ENCODE measurements at regions not wholly inside any gene's neighbourhood (a gene's known extent, or its start where the extent isn't known, plus 50 kb on each side); places are given as distances from the start of the nearest gene placed in this dataset.

GRCh38 chr9:1292384-1292783, 242.2 kb downstream of the DMRT2 start:
- no CpG with 5 or more reads among the region's 2 CpGs for WGBS (ENCODE audit: insufficient coverage)
- POLR2A ChIA-PET, result no interaction called here

GRCh38 chr9:1294641-1295258, 244.6 kb downstream of the DMRT2 start:
- DNase-seq, result no peak
- Histone ChIP-seq H3K4me1 (ENCODE audit: control extremely low read depth in 1 of 4, control insufficient read depth in 4 of 4, insufficient read depth in 4 of 4, low read length in 3 of 4) (no peaks in the 10 kb centered on the region), H3K27ac (ENCODE audit: insufficient read depth in 1 of 2, low read depth in 1 of 2, low read length in 2 of 2, poor library complexity in 1 of 2, severe bottlenecking in 2 of 2) (no peak overlapping the region), H3K9me3 (ENCODE audit: control extremely low read depth in 1 of 5, control insufficient read depth in 4 of 5, insufficient read depth in 2 of 5, low read depth in 1 of 5, low read length in 4 of 5) (peaks cover 0 to 4% (median 0%) of the 10 kb centered on the region in 5 experiments), H3K4me3 (ENCODE audit: control insufficient read depth in 1 of 7, extremely low read depth in 1 of 7, insufficient read depth in 4 of 7, low read depth in 2 of 7, low read length in 6 of 7) (no peak overlapping the region), H3K36me3 (ENCODE audit: control insufficient read depth in 4 of 4, insufficient read depth in 4 of 4, low read length in 3 of 4) (no peaks in the 10 kb centered on the region), H3K27me3 (replicated peaks in 2 of 5; ENCODE audit: control insufficient read depth in 4 of 5, insufficient read depth in 5 of 5, low read length in 4 of 5) (peaks cover 0 to 3% (median 0%) of the 10 kb centered on the region in 5 experiments)
- CTCF ChIA-PET, result interaction anchor here (1.0 kb wide), 1 partner anchor 10 kb away, joined by 3 read pairs; no protein-coding TSS in a partner anchor
- WGBS (ENCODE audit: insufficient coverage), result 100% methylated on average over 1 of the region's 3 CpGs
- POLR2A ChIA-PET, result no interaction called here

More at GRCh38 chr9:1292384-1292783, 242.2 kb downstream of the DMRT2 start:
- DNase-seq, result no peak
- Histone ChIP-seq H3K36me3 (ENCODE audit: control insufficient read depth in 4 of 4, insufficient read depth in 4 of 4, low read length in 3 of 4) (no peaks in the 10 kb centered on the region), H3K27me3 (replicated peaks in 2 of 5; ENCODE audit: control insufficient read depth in 4 of 5, insufficient read depth in 5 of 5, low read length in 4 of 5) (peaks cover 0 to 3% (median 0%) of the 10 kb centered on the region in 5 experiments), H3K27ac (ENCODE audit: insufficient read depth in 1 of 2, low read depth in 1 of 2, low read length in 2 of 2, poor library complexity in 1 of 2, severe bottlenecking in 2 of 2) (no peak overlapping the region), H3K4me1 (ENCODE audit: control extremely low read depth in 1 of 4, control insufficient read depth in 4 of 4, insufficient read depth in 4 of 4, low read length in 3 of 4) (no peaks in the 10 kb centered on the region), H3K9me3 (ENCODE audit: control extremely low read depth in 1 of 5, control insufficient read depth in 4 of 5, insufficient read depth in 2 of 5, low read depth in 1 of 5, low read length in 4 of 5) (peaks cover 0 to 4% (median 0%) of the 10 kb centered on the region in 5 experiments), H3K4me3 (ENCODE audit: control insufficient read depth in 1 of 7, extremely low read depth in 1 of 7, insufficient read depth in 4 of 7, low read depth in 2 of 7, low read length in 6 of 7) (no peak overlapping the region)
- CTCF ChIA-PET, result no interaction called here

GRCh38 chr9:1296331-1296730, 246.2 kb downstream of the DMRT2 start:
- H3K4me3 ChIP-seq (ENCODE audit: control insufficient read depth in 1 of 7, extremely low read depth in 1 of 7, insufficient read depth in 4 of 7, low read depth in 2 of 7, low read length in 6 of 7), result no peak overlapping the region
- H3K27me3 ChIP-seq (replicated peaks in 2 of 5; ENCODE audit: control insufficient read depth in 4 of 5, insufficient read depth in 5 of 5, low read length in 4 of 5), result peaks cover 0 to 3% (median 0%) of the 10 kb centered on the region in 5 experiments
- WGBS (ENCODE audit: insufficient coverage), result 100% methylated on average over 1 of the region's 1 CpG
- DNase-seq, result no peak
- no peak overlapping the region for H3K27ac ChIP-seq (ENCODE audit: insufficient read depth in 1 of 2, low read depth in 1 of 2, low read length in 2 of 2, poor library complexity in 1 of 2, severe bottlenecking in 2 of 2)
- CTCF ChIA-PET, result no interaction called here
- peaks cover 0 to 4% (median 0%) of the 10 kb centered on the region in 5 experiments for H3K9me3 ChIP-seq (ENCODE audit: control extremely low read depth in 1 of 5, control insufficient read depth in 4 of 5, insufficient read depth in 2 of 5, low read depth in 1 of 5, low read length in 4 of 5)
- H3K36me3 ChIP-seq (ENCODE audit: control insufficient read depth in 4 of 4, insufficient read depth in 4 of 4, low read length in 3 of 4), result no peaks in the 10 kb centered on the region
- no peaks in the 10 kb centered on the region for H3K4me1 ChIP-seq (ENCODE audit: control extremely low read depth in 1 of 4, control insufficient read depth in 4 of 4, insufficient read depth in 4 of 4, low read length in 3 of 4)
- POLR2A ChIA-PET, result no interaction called here

GRCh38 chr9:1298046-1298445, 247.9 kb downstream of the DMRT2 start:
- Histone ChIP-seq H3K4me1 (ENCODE audit: control extremely low read depth in 1 of 4, control insufficient read depth in 4 of 4, insufficient read depth in 4 of 4, low read length in 3 of 4) (no peaks in the 10 kb centered on the region), H3K27me3 (replicated peaks in 2 of 5; ENCODE audit: control insufficient read depth in 4 of 5, insufficient read depth in 5 of 5, low read length in 4 of 5) (peaks cover 0 to 3% (median 0%) of the 10 kb centered on the region in 5 experiments), H3K36me3 (ENCODE audit: control insufficient read depth in 4 of 4, insufficient read depth in 4 of 4, low read length in 3 of 4) (no peaks in the 10 kb centered on the region), H3K4me3 (ENCODE audit: control insufficient read depth in 1 of 7, extremely low read depth in 1 of 7, insufficient read depth in 4 of 7, low read depth in 2 of 7, low read length in 6 of 7) (no peak overlapping the region), H3K27ac (ENCODE audit: insufficient read depth in 1 of 2, low read depth in 1 of 2, low read length in 2 of 2, poor library complexity in 1 of 2, severe bottlenecking in 2 of 2) (no peak overlapping the region), H3K9me3 (ENCODE audit: control extremely low read depth in 1 of 5, control insufficient read depth in 4 of 5, insufficient read depth in 2 of 5, low read depth in 1 of 5, low read length in 4 of 5) (no peaks in the 10 kb centered on the region)
- WGBS (ENCODE audit: insufficient coverage), result 80% methylated on average over 2 of the region's 2 CpGs
- ChIA-PET CTCF (no interaction called here), POLR2A (no interaction called here)
- no peak for DNase-seq

GRCh38 chr9:1300941-1301340, 250.8 kb downstream of the DMRT2 start:
- CTCF ChIA-PET, result no interaction called here
- WGBS (ENCODE audit: insufficient coverage), result no CpG with 5 or more reads among the region's 1 CpG
- POLR2A ChIA-PET, result no interaction called here
- Histone ChIP-seq H3K27me3 (replicated peaks in 2 of 5; ENCODE audit: control insufficient read depth in 4 of 5, insufficient read depth in 5 of 5, low read length in 4 of 5) (peaks cover 0 to 1% (median 0%) of the 10 kb centered on the region in 5 experiments), H3K4me3 (ENCODE audit: control insufficient read depth in 1 of 7, extremely low read depth in 1 of 7, insufficient read depth in 4 of 7, low read depth in 2 of 7, low read length in 6 of 7) (no peak overlapping the region), H3K9me3 (ENCODE audit: control extremely low read depth in 1 of 5, control insufficient read depth in 4 of 5, insufficient read depth in 2 of 5, low read depth in 1 of 5, low read length in 4 of 5) (no peaks in the 10 kb centered on the region), H3K4me1 (ENCODE audit: control extremely low read depth in 1 of 4, control insufficient read depth in 4 of 4, insufficient read depth in 4 of 4, low read length in 3 of 4) (no peaks in the 10 kb centered on the region), H3K36me3 (ENCODE audit: control insufficient read depth in 4 of 4, insufficient read depth in 4 of 4, low read length in 3 of 4) (no peaks in the 10 kb centered on the region), H3K27ac (ENCODE audit: insufficient read depth in 1 of 2, low read depth in 1 of 2, low read length in 2 of 2, poor library complexity in 1 of 2, severe bottlenecking in 2 of 2) (no peak overlapping the region)
- no peak for DNase-seq

GRCh38 chr9:1303932-1304331, 253.8 kb downstream of the DMRT2 start:
- Histone ChIP-seq H3K4me3 (ENCODE audit: control insufficient read depth in 1 of 7, extremely low read depth in 1 of 7, insufficient read depth in 4 of 7, low read depth in 2 of 7, low read length in 6 of 7) (no peak overlapping the region), H3K27me3 (replicated peaks in 2 of 5; ENCODE audit: control insufficient read depth in 4 of 5, insufficient read depth in 5 of 5, low read length in 4 of 5) (no peaks in the 10 kb centered on the region), H3K4me1 (ENCODE audit: control extremely low read depth in 1 of 4, control insufficient read depth in 4 of 4, insufficient read depth in 4 of 4, low read length in 3 of 4) (no peaks in the 10 kb centered on the region), H3K27ac (ENCODE audit: insufficient read depth in 1 of 2, low read depth in 1 of 2, low read length in 2 of 2, poor library complexity in 1 of 2, severe bottlenecking in 2 of 2) (no peak overlapping the region), H3K9me3 (ENCODE audit: control extremely low read depth in 1 of 5, control insufficient read depth in 4 of 5, insufficient read depth in 2 of 5, low read depth in 1 of 5, low read length in 4 of 5) (no peaks in the 10 kb centered on the region), H3K36me3 (ENCODE audit: control insufficient read depth in 4 of 4, insufficient read depth in 4 of 4, low read length in 3 of 4) (no peaks in the 10 kb centered on the region)
- DNase-seq, result no peak
- ChIA-PET POLR2A (no interaction called here), CTCF (no interaction called here)
- WGBS (ENCODE audit: insufficient coverage), result 96% methylated on average over 2 of the region's 3 CpGs

- ChIA-PET POLR2A (no interaction called here), CTCF (no interaction called here)
- H3K4me1 ChIP-seq (ENCODE audit: control extremely low read depth in 1 of 4, control insufficient read depth in 4 of 4, insufficient read depth in 4 of 4, low read length in 3 of 4), result no peaks in the 10 kb centered on the region
- peaks cover 0 to 3% (median 0%) of the 10 kb centered on the region in 5 experiments for H3K9me3 ChIP-seq (ENCODE audit: control extremely low read depth in 1 of 5, control insufficient read depth in 4 of 5, insufficient read depth in 2 of 5, low read depth in 1 of 5, low read length in 4 of 5)
- DNase-seq, result no peak
- H3K27me3 ChIP-seq (replicated peaks in 2 of 5; ENCODE audit: control insufficient read depth in 4 of 5, insufficient read depth in 5 of 5, low read length in 4 of 5), result peaks cover 0 to 2% (median 0%) of the 10 kb centered on the region in 5 experiments
- no peak overlapping the region for H3K4me3 ChIP-seq (ENCODE audit: control insufficient read depth in 1 of 7, extremely low read depth in 1 of 7, insufficient read depth in 4 of 7, low read depth in 2 of 7, low read length in 6 of 7)
- H3K27ac ChIP-seq (ENCODE audit: insufficient read depth in 1 of 2, low read depth in 1 of 2, low read length in 2 of 2, poor library complexity in 1 of 2, severe bottlenecking in 2 of 2), result no peak overlapping the region
- no peaks in the 10 kb centered on the region for H3K36me3 ChIP-seq (ENCODE audit: control insufficient read depth in 4 of 4, insufficient read depth in 4 of 4, low read length in 3 of 4)
- WGBS (ENCODE audit: insufficient coverage), result 100% methylated on average over 2 of the region's 2 CpGs
These were observed 261.4 kb downstream of the DMRT2 start for GRCh38 chr9:1311462-1312042.

Data from common myeloid progenitor, CD34-positive (primary cell).